ENCODE measurements at regions not wholly inside any gene's neighbourhood (a gene's known extent, or its start where the extent isn't known, plus 50 kb on each side); places are given as distances from the start of the nearest gene placed in this dataset.

GRCh38 chr7:131802195-131802864 lies 245.9 kb upstream of the PODXL start:
- H3K9me3 ChIP-seq (ENCODE audit: control insufficient read depth in 1 of 2, insufficient read depth in 1 of 2, low read length in 2 of 2), result no peaks in the 10 kb centered on the region
- peaks cover 18% of the 10 kb centered on the region for H3K27me3 Mint-ChIP-seq
- ATAC-seq (ENCODE audit: poor library complexity) (no peak), DNase-seq (no peak)
- H3K27me3 ChIP-seq (ENCODE audit: control insufficient read depth in 1 of 2, insufficient read depth in 2 of 2, low read length in 2 of 2), result peaks cover 0 to 9% of the 10 kb centered on the region in 2 experiments
- H3K9me3 Mint-ChIP-seq, result no peaks in the 10 kb centered on the region
- H3K36me3 Mint-ChIP-seq (ENCODE audit: low read depth), result no peaks in the 10 kb centered on the region
- intact Hi-C loops (cut with DNase I, micrococcal nuclease), result no loop called here
- no peak overlapping the region for H3K27ac ChIP-seq (ENCODE audit: low read depth in 1 of 2, low read length in 2 of 2)
- TF ChIP-seq CTCF (IDR thresholded peaks at IDR 0.05), result no peak
- no peak overlapping the region for H3K27ac Mint-ChIP-seq
- H3K36me3 ChIP-seq (ENCODE audit: insufficient read depth, low read length), result no peaks in the 10 kb centered on the region
- ChIA-PET POLR2A (no interaction called here), CTCF (no interaction called here)
- no peak overlapping the region for H3K4me3 ChIP-seq (ENCODE audit: low read length)
- H3K4me1 ChIP-seq (ENCODE audit: insufficient read depth, low read length), result no peaks in the 10 kb centered on the region
- H3K4me1 Mint-ChIP-seq (ENCODE audit: low read depth), result no peaks in the 10 kb centered on the region
- no peak overlapping the region for H3K4me3 Mint-ChIP-seq

- no peak for TF ChIP-seq CTCF (IDR thresholded peaks at IDR 0.05)
- ChIA-PET POLR2A (no interaction called here), CTCF (no interaction called here)
- H3K27me3 ChIP-seq (ENCODE audit: control insufficient read depth in 1 of 2, insufficient read depth in 2 of 2, low read length in 2 of 2), result no peaks in the 10 kb centered on the region
- intact Hi-C loops (cut with DNase I, micrococcal nuclease), result no loop called here
- H3K4me3 ChIP-seq (ENCODE audit: low read length), result no peak overlapping the region
- Mint-ChIP-seq H3K9me3 (no peaks in the 10 kb centered on the region), H3K4me3 (no peak overlapping the region), H3K4me1 (ENCODE audit: low read depth) (no peaks in the 10 kb centered on the region), H3K36me3 (ENCODE audit: low read depth) (no peaks in the 10 kb centered on the region), H3K27ac (no peak overlapping the region), H3K27me3 (peaks cover 12% of the 10 kb centered on the region)
- no peaks in the 10 kb centered on the region for H3K4me1 ChIP-seq (ENCODE audit: insufficient read depth, low read length)
- no peaks in the 10 kb centered on the region for H3K9me3 ChIP-seq (ENCODE audit: control insufficient read depth in 1 of 2, insufficient read depth in 1 of 2, low read length in 2 of 2)
- no peak for ATAC-seq (ENCODE audit: poor library complexity)
- no peak overlapping the region for H3K27ac ChIP-seq (ENCODE audit: low read depth in 1 of 2, low read length in 2 of 2)
- no peak for DNase-seq
- no peaks in the 10 kb centered on the region for H3K36me3 ChIP-seq (ENCODE audit: insufficient read depth, low read length)
These were observed 244.1 kb upstream of the PODXL start for GRCh38 chr7:131800531-131800930.

GRCh38 chr7:131800008-131800407 lies 243.6 kb upstream of the PODXL start:
- ChIA-PET CTCF (no interaction called here), POLR2A (no interaction called here)
- no peak for DNase-seq
- Mint-ChIP-seq H3K27me3 (peaks cover 12% of the 10 kb centered on the region), H3K4me1 (ENCODE audit: low read depth) (no peaks in the 10 kb centered on the region), H3K9me3 (no peaks in the 10 kb centered on the region), H3K36me3 (ENCODE audit: low read depth) (no peaks in the 10 kb centered on the region), H3K27ac (no peak overlapping the region), H3K4me3 (no peak overlapping the region)
- no peaks in the 10 kb centered on the region for H3K9me3 ChIP-seq (ENCODE audit: control insufficient read depth in 1 of 2, insufficient read depth in 1 of 2, low read length in 2 of 2)
- no peak for ATAC-seq (ENCODE audit: poor library complexity)
- H3K27ac ChIP-seq (ENCODE audit: low read depth in 1 of 2, low read length in 2 of 2), result no peak overlapping the region
- H3K27me3 ChIP-seq (ENCODE audit: control insufficient read depth in 1 of 2, insufficient read depth in 2 of 2, low read length in 2 of 2), result no peaks in the 10 kb centered on the region
- intact Hi-C loops (cut with DNase I, micrococcal nuclease), result no loop called here
- H3K4me1 ChIP-seq (ENCODE audit: insufficient read depth, low read length), result no peaks in the 10 kb centered on the region
- H3K36me3 ChIP-seq (ENCODE audit: insufficient read depth, low read length), result no peaks in the 10 kb centered on the region
- H3K4me3 ChIP-seq (ENCODE audit: low read length), result no peak overlapping the region
- no peak for TF ChIP-seq CTCF (IDR thresholded peaks at IDR 0.05)
